MM.1S (cell line): ENCODE measurements at regions not wholly inside any gene's neighbourhood (a gene's known extent, or its start where the extent isn't known, plus 50 kb on each side); places are given as distances from the start of the nearest gene placed in this dataset.
A peak's percentile ranks its signal among the peaks of the same experiment; 100 is the strongest.

ENCODE experiments used
- DNase-seq: peaks from one replicate; pipeline ENCODE4 v3.0.0-alpha.2; 2015
- H2AFZ ChIP-seq: fragments of 300-600 bp; sonication (generic); 2 replicates; pipeline ENCODE4 v1.6.0; 2016; ENCODE audit warnings: antibody characterized with exemption, low read length
- H3F3A ChIP-seq: fragments of 300-600 bp; sonication (generic); 2 replicates; pipeline ENCODE4 v1.6.1; 2016; ENCODE audit warnings: mild to moderate bottlenecking, antibody characterized with exemption, low read length, moderate library complexity, mixed read lengths; ENCODE audit not compliant: insufficient read depth
- H3K27ac ChIP-seq: fragments of 300-600 bp; sonication (generic); 2 replicates; pipeline ENCODE4 v1.5.1; 2016; ENCODE audit warnings: mild to moderate bottlenecking, low read length
- H3K27me3 ChIP-seq: fragments of 300-600 bp; sonication (generic); replicated peaks from 2 replicates; pipeline ENCODE4 v1.6.0; 2016; ENCODE audit warnings: low read length; ENCODE audit not compliant: insufficient read depth
- H3K36me3 ChIP-seq: fragments of 300-600 bp; sonication (generic); replicated peaks from 2 replicates; pipeline ENCODE4 v1.6.1; 2016; ENCODE audit warnings: mild to moderate bottlenecking, low read length, mixed read lengths; ENCODE audit not compliant: insufficient read depth
- H3K4me1 ChIP-seq: fragments of 300-600 bp; sonication (generic); 2 replicates; pipeline ENCODE4 v1.6.1; 2016; ENCODE audit warnings: low read length, mixed read lengths
- H3K4me2 ChIP-seq: fragments of 300-600 bp; sonication (generic); 2 replicates; pipeline ENCODE4 v1.6.0; 2016; ENCODE audit warnings: low read depth, low read length
- H3K4me3 ChIP-seq: fragments of 300-600 bp; sonication (generic); 2 replicates; pipeline ENCODE4 v1.5.1; 2016; ENCODE audit warnings: low read length, mixed read lengths
- H3K79me2 ChIP-seq: fragments of 300-600 bp; sonication (generic); 2 replicates; pipeline ENCODE4 v1.6.1; 2016; ENCODE audit warnings: mixed run types, low read length, mixed read lengths
- H3K9ac ChIP-seq: fragments of 300-600 bp; sonication (generic); 2 replicates; pipeline ENCODE4 v1.6.1; 2016; ENCODE audit warnings: low read length, mixed read lengths
- H3K9me2 ChIP-seq: fragments of 300-600 bp; sonication (generic); replicated peaks from 2 replicates; pipeline ENCODE4 v1.6.1; 2016; ENCODE audit warnings: mild to moderate bottlenecking, low read length, mixed read lengths; ENCODE audit not compliant: insufficient read depth
- H3K9me3 ChIP-seq: fragments of 300-600 bp; sonication (generic); replicated peaks from 2 replicates; pipeline ENCODE4 v1.6.1; 2016; ENCODE audit warnings: mild to moderate bottlenecking, low read length, mixed read lengths; ENCODE audit not compliant: insufficient read depth
- H4K20me1 ChIP-seq: fragments of 300-600 bp; sonication (generic); 2 replicates; pipeline ENCODE4 v1.6.1; 2016; ENCODE audit warnings: mild to moderate bottlenecking, low read length, moderate library complexity, mixed read lengths; ENCODE audit not compliant: insufficient read depth
- CTCF ChIP-seq: fragments of 300-600 bp; sonication (generic); IDR thresholded peaks from 2 replicates; pipeline ENCODE4 v1.5.1; 2016; ENCODE audit warnings: antibody characterized with exemption, low read length, mixed read lengths
- EZH2 ChIP-seq: fragments of 300-600 bp; sonication (generic); optimal IDR thresholded peaks from 2 replicates; pipeline ENCODE3; 2017; ENCODE audit warnings: low read depth, mild to moderate bottlenecking, antibody characterized with exemption, low read length, mixed read lengths
- EZH2phosphoT487 ChIP-seq: fragments of 300-600 bp; sonication (generic); IDR thresholded peaks from 2 replicates; pipeline ENCODE4 v1.6.1; 2018; ENCODE audit warnings: antibody characterized with exemption, low read length

- TF ChIP-seq EZH2 (no peak), EZH2phosphoT487 (no peak), CTCF (no peak)
- H3F3A ChIP-seq = no peaks in the 10 kb centered on the region
- H3K36me3 ChIP-seq = no peaks in the 10 kb centered on the region
- no peaks in the 10 kb centered on the region for H3K27me3 ChIP-seq
- H3K79me2 ChIP-seq = no peaks in the 10 kb centered on the region
- H3K4me1 ChIP-seq = peaks cover 3% of the 10 kb centered on the region; the same call in 1 of the 2 replicates
- H3K27ac ChIP-seq = no peak overlapping the region
- no peak for DNase-seq
- H3K9ac ChIP-seq = no peak overlapping the region
- no peak overlapping the region for H3K4me3 ChIP-seq
- no peak overlapping the region for H2AFZ ChIP-seq
- H3K9me2 ChIP-seq = no peaks in the 10 kb centered on the region
- no peak overlapping the region for H3K4me2 ChIP-seq
- H3K9me3 ChIP-seq = no peaks in the 10 kb centered on the region
- no peaks in the 10 kb centered on the region for H4K20me1 ChIP-seq
These were observed 63.3 kb upstream of the PRSS1 start for GRCh38 chr7:142685877-142686508.

- H2AFZ ChIP-seq = no peak overlapping the region
- H3K27me3 ChIP-seq = no peaks in the 10 kb centered on the region
- no peaks in the 10 kb centered on the region for H4K20me1 ChIP-seq
- H3K27ac ChIP-seq = no peak overlapping the region
- H3K36me3 ChIP-seq = no peaks in the 10 kb centered on the region
- no peak for DNase-seq
- no peak overlapping the region for H3K4me2 ChIP-seq
- no peaks in the 10 kb centered on the region for H3K4me1 ChIP-seq
- no peaks in the 10 kb centered on the region for H3K79me2 ChIP-seq
- TF ChIP-seq CTCF = no peak
- TF ChIP-seq EZH2phosphoT487 = no peak
- no peak for TF ChIP-seq EZH2
- H3F3A ChIP-seq = no peaks in the 10 kb centered on the region
- no peaks in the 10 kb centered on the region for H3K9me3 ChIP-seq
- H3K9ac ChIP-seq = no peak overlapping the region
- H3K9me2 ChIP-seq = no peaks in the 10 kb centered on the region
- no peak overlapping the region for H3K4me3 ChIP-seq
These were observed 67.8 kb upstream of the PRSS1 start for GRCh38 chr7:142681314-142682092.

GRCh38 chr7:142671506-142671905 lies 77.8 kb upstream of the PRSS1 start:
- H3K27ac ChIP-seq = no peak overlapping the region
- no peaks in the 10 kb centered on the region for H3K9me2 ChIP-seq
- no peak overlapping the region for H3K4me2 ChIP-seq
- H3F3A ChIP-seq = peaks cover 4% of the 10 kb centered on the region; the same call in 1 of the 2 replicates
- H3K4me1 ChIP-seq = peaks cover 10% of the 10 kb centered on the region
- H3K36me3 ChIP-seq = no peaks in the 10 kb centered on the region
- DNase-seq = peak; percentile 18
- no peaks in the 10 kb centered on the region for H3K79me2 ChIP-seq
- TF ChIP-seq EZH2 (no peak), EZH2phosphoT487 (no peak)
- H4K20me1 ChIP-seq = no peaks in the 10 kb centered on the region
- no peak overlapping the region for H3K9ac ChIP-seq
- H3K9me3 ChIP-seq = no peaks in the 10 kb centered on the region
- H3K4me3 ChIP-seq = no peak overlapping the region
- H2AFZ ChIP-seq = no peak overlapping the region
- H3K27me3 ChIP-seq = no peaks in the 10 kb centered on the region
